Colon (tissue), 2 donors: ENCODE measurements at regions not wholly inside any gene's neighbourhood (a gene's known extent, or its start where the extent isn't known, plus 50 kb on each side); places are given as distances from the start of the nearest gene placed in this dataset.

ENCODE experiments used
- FAIRE-seq: peaks from 2 replicates; lab custom pipeline; 2012; peaks lifted over from hg19 to GRCh38; lab: Jason Lieb, UNC
- donor health status: control.
- donor health status: control.

DNA sequence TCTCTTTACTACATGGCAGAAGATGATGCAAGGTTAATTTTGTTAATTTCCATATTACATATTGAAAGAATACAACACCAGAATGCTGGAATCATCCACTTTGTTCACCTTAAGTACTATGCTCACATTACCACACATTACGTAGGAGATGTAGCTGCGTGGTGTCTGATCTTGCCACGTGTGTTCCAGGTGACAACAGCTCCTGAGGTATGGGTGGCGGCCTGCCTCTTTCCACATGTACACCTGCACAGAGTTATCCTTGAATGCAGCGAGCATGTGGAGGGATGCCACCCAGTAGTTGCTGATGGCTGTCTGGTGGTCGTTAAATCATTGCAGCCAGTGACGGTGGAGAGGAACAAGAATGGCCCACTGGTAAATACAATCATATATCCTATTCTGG is 740.5 kb upstream of the EEF2KMT start:
- FAIRE-seq = no peak

DNA sequence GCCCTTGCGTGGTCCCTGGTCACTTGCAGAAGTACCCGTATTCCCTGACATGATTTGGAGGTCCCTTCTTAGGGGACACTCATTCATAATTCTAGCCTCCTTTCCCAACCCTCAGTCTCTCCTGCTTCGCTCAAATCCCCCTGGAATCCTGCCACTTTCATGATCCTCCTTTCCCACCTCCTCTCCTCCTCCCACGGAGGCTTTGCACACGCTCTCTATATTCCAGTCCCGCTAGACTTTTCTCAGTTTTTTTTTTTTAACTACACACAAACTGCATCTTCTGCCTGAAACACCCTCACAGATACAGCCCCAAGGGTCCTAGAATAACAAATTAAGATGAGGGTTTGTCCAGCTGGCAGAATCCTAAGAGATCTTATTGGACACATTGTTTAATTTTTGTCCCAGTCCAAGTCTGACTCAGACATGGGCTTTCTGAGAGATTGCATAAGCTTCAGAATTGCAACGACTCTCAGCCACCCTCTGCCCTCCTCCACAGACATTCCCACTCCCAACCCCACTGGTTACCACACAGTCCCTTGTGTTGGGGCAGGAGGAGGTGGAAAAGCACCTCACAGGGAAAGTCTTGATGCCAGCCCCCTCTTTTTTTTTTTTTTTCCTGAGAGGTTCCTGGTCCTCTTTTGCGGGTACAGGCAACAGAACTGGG is 739.5 kb upstream of the EEF2KMT start:
- FAIRE-seq = no peak

DNA sequence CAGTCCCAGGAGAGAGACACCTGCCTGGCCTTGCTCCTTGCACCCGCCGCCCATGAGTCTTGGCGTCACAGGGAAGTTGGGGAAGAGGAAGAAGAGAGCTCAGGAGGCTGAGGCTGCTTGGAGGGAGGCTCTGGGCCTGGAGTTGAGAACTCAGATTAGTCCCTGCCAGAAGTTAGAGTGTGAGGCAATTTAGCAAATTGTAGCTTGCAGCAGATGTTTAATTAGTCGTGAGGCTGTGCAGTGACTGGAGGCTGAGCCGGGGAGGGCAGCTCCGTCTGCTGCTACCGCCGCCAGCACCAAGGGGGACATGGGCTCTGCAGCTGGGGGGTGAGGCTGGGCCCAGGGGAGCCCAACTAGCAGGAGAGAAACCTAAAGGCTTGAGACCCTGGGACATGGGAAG is 738.3 kb upstream of the EEF2KMT start:
- FAIRE-seq = no peak

DNA sequence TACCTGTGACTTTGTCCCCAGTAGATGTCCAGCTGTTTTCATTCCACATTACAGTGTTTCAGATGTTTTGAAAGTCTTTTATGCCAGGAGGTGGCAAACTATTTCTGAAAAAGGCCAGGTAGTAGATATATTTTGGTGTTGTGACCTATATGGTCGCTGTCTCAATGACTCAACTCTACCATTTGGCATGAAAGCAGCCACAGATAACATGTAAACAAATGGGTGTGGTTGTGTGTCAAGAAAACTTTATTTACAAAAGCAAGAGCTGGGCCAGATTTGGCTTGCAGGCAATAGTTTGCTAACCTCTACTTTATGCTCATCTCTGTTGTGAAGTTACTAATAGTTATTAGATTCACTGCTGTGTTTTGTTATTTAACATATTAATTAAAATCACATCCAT is 728.7 kb upstream of the EEF2KMT start:
- no peak for FAIRE-seq

DNA sequence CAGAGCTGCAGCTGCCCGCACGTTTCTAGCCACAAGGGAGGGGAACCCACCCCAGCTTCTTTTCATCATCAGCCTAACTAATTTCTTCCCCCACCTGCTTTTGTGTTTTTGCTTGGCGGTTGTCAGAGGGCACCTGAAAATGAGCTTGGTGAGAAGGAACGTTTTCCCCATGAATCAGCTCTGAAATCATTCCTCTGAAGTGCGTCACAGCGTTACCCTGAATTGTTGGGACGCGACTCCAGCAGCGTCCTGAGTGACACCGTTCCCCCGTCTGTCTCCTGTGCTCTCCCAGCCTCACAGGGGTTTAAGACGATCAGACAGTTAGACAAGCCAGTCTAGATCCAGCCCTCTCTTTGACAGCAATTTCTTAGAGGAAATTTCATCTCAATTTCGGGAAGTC is 722.9 kb upstream of the EEF2KMT start:
- no peak for FAIRE-seq

DNA sequence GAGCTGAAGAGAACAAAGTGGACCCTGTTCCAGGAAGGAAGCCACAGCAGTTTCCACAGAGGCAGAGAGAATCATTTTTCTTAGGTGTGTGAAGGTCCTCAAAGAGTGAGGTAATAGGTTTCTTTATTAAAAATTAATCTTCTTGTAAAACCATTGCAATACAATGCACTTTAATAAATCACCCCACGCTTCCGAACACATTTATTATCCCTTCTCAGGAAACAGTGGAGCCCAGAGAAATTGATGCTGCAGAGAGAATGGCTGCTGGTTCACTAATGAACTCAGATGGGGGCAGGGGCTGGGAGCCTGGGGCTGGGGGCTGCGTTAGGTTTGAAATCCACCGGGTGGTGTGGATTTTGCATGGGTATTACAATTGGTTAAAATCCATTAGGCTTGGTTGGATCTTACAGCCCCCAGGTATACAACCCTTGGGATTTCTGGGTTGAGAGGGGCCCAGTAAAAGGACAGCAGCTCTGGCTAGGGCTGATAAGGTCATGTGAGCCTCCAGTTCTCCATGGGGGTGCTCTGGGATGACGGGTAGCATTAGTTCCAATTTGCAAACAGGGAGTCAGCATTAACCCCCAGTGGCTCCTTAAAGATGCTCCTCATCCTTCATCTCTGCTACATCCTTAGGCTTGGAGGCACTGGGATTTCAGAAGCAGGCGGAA is 718.1 kb upstream of the EEF2KMT start:
- FAIRE-seq = no peak

DNA sequence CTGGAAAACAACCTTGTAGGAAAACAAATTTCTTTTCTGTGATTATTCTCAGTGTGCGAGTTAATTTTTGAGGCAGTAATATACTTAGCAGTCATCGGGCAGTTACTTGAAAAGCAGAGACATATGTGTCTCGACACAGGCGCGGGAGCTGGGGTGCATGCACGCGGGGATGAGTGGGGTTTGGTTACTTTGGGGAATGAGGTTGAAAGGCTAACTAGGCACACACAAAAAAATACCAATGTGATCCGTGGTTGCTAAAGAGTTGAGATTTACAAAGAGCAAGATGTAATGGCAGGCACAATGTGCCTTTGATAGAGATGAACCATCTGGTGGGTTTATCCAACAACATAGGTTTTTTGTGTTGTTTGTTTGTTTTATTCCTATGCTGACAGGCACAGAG is 703.8 kb upstream of the EEF2KMT start:
- no peak for FAIRE-seq

DNA sequence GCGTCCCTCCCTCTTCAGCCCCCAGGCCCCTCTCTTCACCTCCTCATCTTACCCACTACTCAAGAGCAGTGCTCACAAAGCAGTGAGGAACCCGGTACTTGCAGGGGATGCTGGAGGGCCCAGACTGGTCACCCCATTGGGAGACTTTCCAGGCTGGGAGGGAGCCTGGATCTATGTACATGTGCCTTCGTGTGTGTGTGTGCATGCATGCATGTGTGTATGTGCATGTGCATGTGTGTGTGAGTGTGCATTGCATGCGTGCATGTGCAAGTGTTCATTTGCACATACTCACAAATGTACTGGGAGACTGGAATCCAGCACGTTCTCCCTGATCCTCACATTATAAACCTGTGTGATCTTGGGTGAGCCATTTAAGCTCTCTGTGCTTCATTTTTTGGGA is 696.0 kb upstream of the EEF2KMT start:
- FAIRE-seq = no peak

DNA sequence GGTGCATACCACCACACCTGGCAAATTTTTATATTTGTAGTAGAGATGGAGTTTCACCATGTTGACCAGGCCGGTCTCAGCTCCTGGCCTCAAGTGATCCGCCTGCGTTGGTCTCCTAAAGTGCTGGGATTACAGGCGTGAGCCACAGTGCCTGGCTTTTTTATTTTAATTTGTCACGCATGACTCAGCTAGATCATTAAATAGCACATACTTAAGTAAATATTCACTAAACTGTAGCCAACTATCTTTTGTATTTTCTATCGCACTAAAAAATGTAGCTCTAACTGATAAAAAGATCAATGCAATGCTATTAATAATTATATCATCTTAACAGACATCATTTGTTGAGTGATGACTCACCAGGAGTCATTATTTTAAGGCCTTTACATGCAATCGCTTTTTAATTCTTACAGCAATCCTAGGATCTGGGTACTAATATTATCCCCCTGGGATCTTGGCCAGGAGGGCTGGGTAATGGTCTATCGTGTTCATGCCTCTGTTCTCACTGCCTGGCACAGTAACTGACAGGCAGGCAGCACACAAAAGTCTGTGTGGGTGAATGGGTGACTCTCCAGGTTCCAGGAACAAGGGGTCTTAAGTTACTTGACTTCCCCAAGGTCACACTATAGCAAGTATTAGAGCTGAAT is 693.5 kb upstream of the EEF2KMT start:
- no peak for FAIRE-seq

DNA sequence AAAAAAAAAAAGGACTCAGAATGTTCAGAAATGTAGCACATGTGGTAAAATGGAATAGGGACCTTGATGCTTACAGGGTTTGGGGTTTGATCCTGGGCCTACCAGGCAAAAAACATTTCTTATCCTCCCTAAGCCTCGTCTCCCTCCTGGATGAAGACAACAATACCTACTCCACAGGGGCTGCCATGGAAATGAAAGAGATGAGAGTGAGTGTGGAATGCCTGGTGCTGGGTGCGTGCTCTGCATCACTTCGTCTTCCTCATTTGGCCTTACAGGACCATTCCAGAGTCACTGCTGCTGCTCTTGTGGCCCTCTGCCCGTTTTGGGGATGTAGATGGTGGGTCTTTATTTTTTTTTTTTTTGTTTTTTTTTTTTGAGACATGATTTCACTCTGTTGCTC is 692.9 kb upstream of the EEF2KMT start:
- FAIRE-seq = no peak

DNA sequence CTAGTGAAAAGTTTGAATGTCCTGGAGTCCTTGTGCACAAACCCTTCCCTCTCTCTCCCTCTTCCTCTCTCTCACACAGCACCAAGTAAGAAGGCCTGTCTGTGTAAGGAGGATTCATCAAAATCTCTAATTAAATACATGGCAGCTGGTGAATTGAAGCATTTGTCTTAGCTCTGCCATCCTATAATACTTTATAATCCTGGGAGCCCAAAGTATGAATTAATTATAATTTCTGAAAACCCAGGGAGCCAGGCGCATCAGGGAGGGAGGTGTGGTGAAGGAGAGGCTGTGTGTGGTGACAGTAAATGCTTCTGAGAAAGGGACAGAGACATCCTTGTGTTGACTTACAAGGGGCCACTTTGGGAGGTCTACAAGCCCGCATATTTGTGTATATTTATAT is 691.4 kb upstream of the EEF2KMT start:
- FAIRE-seq = no peak

DNA sequence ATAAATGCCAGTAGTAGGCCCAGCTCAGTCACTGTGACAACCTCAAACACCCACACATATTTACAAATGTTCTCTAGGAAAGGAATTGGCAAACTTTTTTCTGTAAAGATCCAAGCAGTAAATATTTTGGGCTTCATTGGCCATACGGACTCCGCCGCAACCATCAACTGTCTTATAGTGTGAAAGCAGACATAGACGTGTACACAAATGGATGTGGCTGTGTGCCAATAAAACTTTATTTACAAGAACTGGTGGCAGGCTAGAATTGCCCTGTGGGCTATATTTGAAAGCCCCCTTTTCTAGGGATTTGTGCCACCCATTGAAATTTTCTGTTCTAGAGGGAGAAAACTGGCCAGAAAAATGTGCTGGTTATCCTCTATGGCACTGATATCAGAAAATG is 683.8 kb upstream of the EEF2KMT start:
- FAIRE-seq = no peak

DNA sequence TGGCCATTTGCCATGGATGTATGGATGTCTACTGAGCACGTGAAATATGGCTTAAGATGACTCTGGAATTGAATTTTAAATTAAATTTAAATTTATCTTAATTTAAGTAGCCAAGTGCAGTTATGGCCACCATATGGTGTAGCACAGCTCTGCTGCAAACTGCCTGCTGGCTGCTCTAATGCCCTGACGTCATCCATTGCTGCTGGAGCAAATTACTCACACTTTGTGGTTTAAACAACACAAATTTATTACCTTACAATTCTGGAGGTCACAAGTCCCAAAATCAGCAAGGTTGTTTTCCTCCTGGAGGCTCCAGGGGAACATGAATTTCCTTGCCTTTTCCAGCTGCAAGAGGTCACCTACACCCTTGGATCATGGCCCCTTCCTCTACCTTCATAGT is 679.3 kb upstream of the EEF2KMT start:
- no peak for FAIRE-seq

DNA sequence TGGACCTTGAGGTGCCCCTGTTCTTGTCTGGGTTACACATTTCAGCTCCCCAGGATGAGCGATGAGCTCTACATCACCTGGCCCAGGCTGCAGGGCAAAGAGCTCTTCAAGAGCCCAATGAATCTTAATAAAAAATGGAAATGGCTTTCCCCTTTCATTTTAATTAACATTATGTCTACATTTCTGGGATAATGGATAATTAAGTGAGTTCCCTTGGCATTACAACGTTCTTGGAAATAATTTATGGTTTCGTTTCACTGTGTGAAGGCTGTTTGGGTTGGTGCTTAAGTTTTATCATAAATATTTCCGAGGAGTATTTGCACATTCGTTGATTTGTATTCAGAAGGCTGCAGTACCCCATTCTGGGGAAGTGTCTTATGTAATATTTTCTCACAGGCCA is 678.3 kb upstream of the EEF2KMT start:
- no peak for FAIRE-seq

DNA sequence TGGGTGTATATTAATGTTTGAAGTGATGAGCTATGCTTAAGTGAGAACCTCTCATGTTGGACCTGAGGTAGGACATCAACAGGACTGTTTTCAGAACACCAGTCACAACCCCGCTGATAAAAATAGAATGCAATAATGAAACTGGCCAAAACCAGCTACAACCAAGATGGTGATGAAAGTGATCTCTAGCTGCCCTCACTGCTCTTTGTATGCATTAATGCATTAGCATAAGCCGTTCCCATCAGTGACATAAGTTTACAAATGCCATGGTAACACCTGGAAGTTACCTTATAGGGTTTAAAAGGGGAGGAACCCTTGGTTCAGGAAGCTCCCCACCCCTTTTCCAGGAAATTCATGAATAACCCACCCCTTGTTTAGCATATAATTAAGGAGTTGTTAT is 672.5 kb upstream of the EEF2KMT start:
- no peak for FAIRE-seq

DNA sequence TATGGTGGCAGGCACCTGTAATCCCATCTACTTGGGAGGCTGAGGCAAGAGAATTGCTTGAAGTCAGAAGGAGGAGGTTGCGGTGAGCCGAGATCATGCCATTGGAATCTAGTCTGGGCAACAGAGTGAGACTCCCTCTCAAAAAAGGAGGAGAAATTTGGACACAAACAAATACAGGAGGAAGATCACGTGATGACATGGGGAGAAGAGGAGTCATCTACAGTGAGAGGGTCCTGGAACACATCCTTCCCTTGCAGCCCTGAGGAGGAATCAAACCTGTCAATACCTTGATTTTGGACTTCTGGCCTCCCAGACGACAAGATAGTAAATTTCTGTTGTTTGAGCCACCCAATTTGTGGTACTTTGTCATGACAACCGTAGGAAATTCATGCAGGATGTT is 671.9 kb upstream of the EEF2KMT start:
- no peak for FAIRE-seq

DNA sequence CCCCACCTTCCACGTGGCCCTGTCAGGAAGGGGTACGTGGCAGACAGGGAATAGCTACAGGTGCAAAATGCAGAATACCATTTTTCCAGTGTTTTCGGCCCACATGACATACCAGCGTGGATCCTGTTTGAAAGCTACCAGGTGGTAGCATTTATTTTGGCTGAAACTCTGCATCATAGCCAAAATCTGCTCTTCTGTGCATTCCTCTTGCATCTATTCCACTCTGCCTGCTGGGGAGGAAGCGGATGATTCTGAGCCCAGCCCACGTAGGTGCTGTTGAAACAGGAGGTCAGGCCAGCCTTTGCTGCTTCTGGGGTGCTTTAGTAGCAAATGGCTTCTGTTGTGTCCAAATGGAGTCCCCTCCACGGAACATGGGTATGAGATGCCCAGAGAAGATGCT is 670.9 kb upstream of the EEF2KMT start:
- FAIRE-seq = no peak

DNA sequence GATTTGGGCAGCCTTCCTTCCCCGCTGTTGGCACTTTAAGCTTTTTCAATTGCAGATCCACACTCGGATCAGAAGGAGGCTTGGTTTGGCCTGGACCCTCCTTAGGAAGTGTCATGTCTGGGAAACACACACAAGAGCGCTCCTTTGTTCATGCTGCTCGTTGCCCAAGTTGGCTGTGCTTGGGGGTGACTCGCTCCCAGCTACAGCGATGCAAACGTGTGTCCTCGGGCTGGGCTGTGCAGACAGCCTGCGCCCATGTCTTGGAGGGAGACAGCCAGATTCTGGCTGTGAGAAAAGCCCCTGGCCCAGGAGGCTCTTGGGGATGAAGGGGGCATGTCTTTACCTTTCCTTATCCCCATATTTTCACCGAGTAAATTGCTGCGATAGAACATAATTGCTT is 665.6 kb upstream of the EEF2KMT start:
- no peak for FAIRE-seq

DNA sequence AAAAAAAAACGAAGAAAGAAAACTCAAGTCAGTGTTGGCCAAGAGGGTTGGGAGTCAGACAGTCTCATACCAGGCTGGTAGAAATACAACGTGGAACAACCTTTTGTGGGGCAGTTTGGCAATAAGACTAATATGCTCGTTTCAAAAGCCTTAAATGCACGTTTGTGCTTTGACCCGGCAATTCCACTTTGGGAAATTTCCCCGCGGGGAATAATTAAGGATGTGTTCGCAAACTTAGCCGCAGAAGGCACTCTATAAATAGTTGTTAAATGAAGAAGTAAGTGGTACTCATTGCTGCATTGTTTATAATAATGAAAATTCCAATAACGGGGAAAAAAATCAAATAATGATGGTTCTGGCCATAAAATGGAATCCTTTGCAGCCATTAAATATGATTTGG is 664.8 kb upstream of the EEF2KMT start:
- no peak for FAIRE-seq

DNA sequence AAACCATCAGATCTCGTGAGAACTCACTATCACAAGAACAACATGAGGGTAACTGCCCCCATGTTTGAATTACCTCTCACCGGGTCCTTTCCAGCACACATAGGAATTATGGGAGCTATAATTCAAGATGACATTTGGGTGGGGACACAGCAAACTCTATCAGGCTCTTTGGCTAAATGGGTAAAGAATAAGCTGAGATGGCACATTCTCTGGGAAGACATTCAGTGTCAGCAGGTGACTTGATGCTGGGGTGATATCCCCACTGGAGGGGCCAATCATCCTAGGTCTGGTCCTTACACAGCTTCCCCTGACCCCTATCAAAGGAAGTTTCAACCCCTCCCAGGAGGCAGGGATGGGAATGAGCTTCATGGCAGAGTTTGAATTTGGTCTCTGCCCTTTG is 664.0 kb upstream of the EEF2KMT start:
- no peak for FAIRE-seq

DNA sequence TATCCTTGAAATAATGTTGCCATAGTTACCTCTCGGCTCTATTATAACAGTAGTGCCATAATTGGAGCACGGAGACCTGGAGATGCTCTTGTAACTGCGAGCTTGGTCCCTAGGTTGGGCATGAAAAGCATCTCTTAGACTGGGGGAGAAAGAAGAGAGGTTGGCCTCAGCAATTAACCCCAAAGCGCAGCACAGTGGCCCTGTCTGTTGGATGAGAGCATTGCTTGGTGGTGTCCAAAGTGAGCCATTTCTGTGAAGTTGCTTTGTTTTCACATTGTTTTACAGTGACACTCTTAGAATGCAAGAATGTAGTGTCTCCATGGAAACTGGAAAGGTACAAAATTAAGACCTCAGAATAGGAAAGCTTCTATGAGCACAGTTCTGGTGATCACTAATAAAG is 660.7 kb upstream of the EEF2KMT start:
- no peak for FAIRE-seq

DNA sequence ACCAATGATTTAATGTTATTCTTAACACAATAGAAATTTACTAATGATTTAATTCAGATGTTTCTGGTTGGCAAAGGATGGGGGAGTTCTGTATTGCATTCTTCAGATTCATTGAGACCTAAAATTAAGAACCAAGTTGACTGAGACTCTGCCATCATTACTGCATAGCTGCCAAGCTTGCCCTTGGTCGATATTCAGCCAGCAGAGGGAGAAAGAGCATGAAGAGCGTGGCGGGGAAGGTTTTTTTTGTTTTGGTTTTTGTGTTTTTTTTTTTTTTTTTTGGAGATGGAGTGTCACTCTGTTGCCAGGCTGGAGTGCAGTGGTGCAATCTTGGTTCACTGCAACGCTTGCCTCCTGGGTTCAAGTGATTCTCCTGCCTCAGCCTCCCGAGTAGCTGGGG is 659.4 kb upstream of the EEF2KMT start:
- no peak for FAIRE-seq

DNA sequence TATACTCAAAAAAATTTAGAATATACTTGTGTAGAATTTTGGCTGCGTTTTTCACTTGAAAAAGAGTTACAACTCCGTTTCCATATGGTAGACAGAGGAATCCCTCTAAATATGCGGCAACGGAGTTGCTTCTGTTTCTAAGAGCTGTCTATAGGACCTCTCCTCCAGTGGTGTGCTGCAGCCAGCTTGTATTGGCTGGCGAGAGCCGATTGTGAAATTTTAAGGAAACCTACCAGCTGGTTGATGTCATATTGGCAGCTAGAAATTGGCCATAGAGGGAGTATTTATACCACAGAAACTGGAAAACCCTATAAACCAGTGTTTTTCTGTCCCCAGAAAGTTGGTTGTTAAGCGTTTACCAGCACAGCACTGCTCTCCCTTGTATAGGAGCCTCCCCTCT is 655.8 kb upstream of the EEF2KMT start:
- no peak for FAIRE-seq

DNA sequence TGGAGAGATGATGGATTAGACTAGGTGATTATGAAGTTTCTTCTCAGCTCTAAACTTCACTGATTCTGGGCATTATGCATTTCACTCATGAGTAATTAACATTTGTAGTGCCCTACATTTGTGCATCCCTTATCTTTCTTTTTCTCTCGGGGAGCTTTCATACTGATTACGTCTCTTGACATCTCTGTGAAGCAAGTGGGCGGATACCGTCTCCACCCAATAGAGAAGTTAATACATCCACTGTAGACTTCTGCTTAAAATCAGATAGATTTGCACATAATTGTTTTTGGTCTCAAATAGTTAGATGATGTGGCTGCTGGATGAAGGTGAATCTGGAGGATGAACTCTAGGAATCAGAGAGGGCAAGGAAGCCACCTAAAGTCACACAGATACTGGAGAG is 653.6 kb upstream of the EEF2KMT start:
- FAIRE-seq = no peak
